Nephron (organoid): ENCODE measurements at regions not wholly inside any gene's neighbourhood (a gene's known extent, or its start where the extent isn't known, plus 50 kb on each side); places are given as distances from the start of the nearest gene placed in this dataset.
"Not testable (repeated sequence)": the region's sequence is repeated elsewhere in the genome, so short reads cannot be mapped to it uniquely, and the experiment has no call there.

Experiments used
- H3K27ac Mint-ChIP-seq, 3 experiments: 2 replicates each; pipeline ENCODE4 v1.8.0; 2020; ENCODE audit warnings: mixed read lengths in 3 of 3, mild to moderate bottlenecking in 2 of 3, moderate library complexity in 1 of 3
- H3K27me3 Mint-ChIP-seq: 2 replicates; pipeline ENCODE4 v1.8.0; 2021; ENCODE audit warnings: low read depth, mild to moderate bottlenecking, moderate library complexity, mixed read lengths
- H3K36me3 Mint-ChIP-seq: 2 replicates; pipeline ENCODE4 v1.8.0; 2020; ENCODE audit warnings: low read depth, mixed read lengths
- H3K4me1 Mint-ChIP-seq: 2 replicates; pipeline ENCODE4 v1.8.0; 2020; ENCODE audit warnings: mixed read lengths
- H3K4me3 Mint-ChIP-seq, 3 experiments: 2 replicates each; pipeline ENCODE4 v1.8.0; 2020; ENCODE audit warnings: mild to moderate bottlenecking in 3 of 3, mixed read lengths in 3 of 3, moderate library complexity in 2 of 3
- H3K9me3 Mint-ChIP-seq: 2 replicates; pipeline ENCODE4 v1.8.0; 2020; ENCODE audit warnings: mixed read lengths
- TF ChIP-seq, protein P1 (sequence below), 3 experiments: fragments of 200-600 bp; sonication (generic); IDR thresholded peaks; one replicate each; pipeline ENCODE4 v1.5.0; 2021; ENCODE audit warnings: antibody characterized with exemption in 3 of 3; ENCODE audit not compliant: unreplicated experiment in 3 of 3

DNA sequence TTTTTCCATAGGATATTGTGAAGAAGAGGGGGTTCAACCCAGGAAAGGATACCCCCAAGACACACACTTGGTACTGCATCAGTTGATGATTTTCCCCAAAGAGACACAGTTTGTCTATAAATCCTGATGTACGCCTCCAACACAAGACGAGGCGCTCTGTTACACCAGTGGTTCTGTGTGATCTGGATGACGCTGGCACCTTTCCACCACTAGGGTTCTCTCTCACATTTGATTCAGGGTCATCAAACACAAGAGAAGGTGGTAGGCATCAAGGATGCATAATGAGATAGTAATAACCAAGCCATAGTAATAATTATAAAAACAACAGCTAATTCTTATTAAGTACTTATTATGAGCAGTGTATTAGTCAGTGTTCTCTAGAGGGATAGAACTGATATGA is 508.8 kb upstream of the ZP4 start:
- Mint-ChIP-seq H3K4me1 (peaks cover 11% of the 10 kb centered on the region), H3K9me3 (peaks cover 6% of the 10 kb centered on the region), H3K27ac (no peak overlapping the region), H3K36me3 (no peaks in the 10 kb centered on the region), H3K4me3 (no peak overlapping the region), H3K27me3 (peaks cover 3% of the 10 kb centered on the region)
- TF ChIP-seq, protein P1, sequence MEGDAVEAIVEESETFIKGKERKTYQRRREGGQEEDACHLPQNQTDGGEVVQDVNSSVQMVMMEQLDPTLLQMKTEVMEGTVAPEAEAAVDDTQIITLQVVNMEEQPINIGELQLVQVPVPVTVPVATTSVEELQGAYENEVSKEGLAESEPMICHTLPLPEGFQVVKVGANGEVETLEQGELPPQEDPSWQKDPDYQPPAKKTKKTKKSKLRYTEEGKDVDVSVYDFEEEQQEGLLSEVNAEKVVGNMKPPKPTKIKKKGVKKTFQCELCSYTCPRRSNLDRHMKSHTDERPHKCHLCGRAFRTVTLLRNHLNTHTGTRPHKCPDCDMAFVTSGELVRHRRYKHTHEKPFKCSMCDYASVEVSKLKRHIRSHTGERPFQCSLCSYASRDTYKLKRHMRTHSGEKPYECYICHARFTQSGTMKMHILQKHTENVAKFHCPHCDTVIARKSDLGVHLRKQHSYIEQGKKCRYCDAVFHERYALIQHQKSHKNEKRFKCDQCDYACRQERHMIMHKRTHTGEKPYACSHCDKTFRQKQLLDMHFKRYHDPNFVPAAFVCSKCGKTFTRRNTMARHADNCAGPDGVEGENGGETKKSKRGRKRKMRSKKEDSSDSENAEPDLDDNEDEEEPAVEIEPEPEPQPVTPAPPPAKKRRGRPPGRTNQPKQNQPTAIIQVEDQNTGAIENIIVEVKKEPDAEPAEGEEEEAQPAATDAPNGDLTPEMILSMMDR (IDR thresholded peaks at IDR 0.05; ENCODE audit: unreplicated experiment in 3 of 3), result no peak

DNA sequence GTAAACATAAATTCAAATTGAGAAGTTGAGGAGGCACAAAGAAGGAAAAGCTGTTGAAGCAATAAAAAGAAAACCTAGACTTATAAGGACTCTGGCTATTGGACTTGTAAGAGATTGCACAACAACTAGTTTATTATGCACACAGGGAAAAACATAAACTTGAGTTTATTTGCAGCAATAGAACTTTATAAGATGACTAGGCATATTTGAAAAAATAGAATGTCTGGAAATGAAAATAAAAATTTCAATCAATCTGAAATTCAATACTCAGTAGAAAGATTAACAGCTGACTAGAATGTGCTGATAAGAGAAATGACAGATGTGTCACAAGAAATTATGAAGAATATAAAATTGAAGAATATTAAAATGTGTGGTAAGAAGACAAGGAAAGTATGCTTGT is 505.4 kb upstream of the ZP4 start:
- Mint-ChIP-seq H3K27ac (no peak overlapping the region), H3K27me3 (peaks cover 9% of the 10 kb centered on the region), H3K36me3 (no peaks in the 10 kb centered on the region), H3K9me3 (no peaks in the 10 kb centered on the region), H3K4me3 (no peak overlapping the region), H3K4me1 (peaks cover 1% of the 10 kb centered on the region)
- TF ChIP-seq, protein P1 (IDR thresholded peaks at IDR 0.05; ENCODE audit: unreplicated experiment in 3 of 3), result no peak

DNA sequence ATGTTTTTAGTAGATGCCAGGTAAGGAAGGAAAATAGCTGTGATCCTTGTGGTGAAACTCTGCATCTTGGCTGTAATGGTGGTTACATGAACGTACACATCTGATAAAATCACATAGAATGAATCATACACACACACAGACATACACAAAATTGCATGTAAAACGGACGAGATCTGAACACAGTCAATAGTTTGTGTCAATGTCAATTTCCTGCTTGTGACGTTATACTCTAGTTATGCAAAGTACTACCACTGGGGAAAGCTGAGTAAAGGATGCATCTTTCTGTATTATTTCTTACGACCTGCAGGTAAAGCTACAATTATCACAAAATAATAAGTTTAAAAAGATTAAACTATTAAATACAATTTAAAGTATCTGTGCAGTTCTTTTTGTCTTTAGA is 493.7 kb upstream of the ZP4 start:
- TF ChIP-seq, protein P1 (IDR thresholded peaks at IDR 0.05; ENCODE audit: unreplicated experiment in 3 of 3), result no peak
- H3K36me3 Mint-ChIP-seq, result no peaks in the 10 kb centered on the region
- H3K4me1 Mint-ChIP-seq, result no peaks in the 10 kb centered on the region
- no peaks in the 10 kb centered on the region for H3K9me3 Mint-ChIP-seq
- H3K4me3 Mint-ChIP-seq, result no peak overlapping the region
- no peaks in the 10 kb centered on the region for H3K27me3 Mint-ChIP-seq
- no peak overlapping the region for H3K27ac Mint-ChIP-seq

DNA sequence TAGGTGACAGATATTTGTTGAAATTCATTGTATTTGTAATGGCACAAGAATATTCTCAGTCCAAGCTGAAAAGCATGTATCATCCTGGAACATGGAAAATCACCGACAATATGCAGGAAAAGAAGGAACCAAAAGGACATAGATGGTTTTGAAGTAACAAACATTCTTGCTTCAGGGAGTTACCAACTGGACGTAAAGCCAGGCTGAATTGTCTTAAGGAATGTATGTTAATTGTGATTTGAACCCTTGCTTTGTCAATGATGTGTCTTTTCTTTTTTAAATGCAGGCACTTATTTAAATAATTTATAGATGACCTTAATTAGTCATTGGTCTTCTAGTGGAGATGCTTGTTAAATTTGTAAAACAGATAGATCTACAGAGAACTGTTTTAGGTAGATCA is 489.4 kb upstream of the ZP4 start:
- TF ChIP-seq, protein P1 (IDR thresholded peaks at IDR 0.05; ENCODE audit: unreplicated experiment in 3 of 3), result no peak
- no peaks in the 10 kb centered on the region for H3K4me1 Mint-ChIP-seq
- H3K9me3 Mint-ChIP-seq, result no peaks in the 10 kb centered on the region
- H3K27ac Mint-ChIP-seq, result no peak overlapping the region
- no peaks in the 10 kb centered on the region for H3K36me3 Mint-ChIP-seq
- H3K27me3 Mint-ChIP-seq, result no peaks in the 10 kb centered on the region
- no peak overlapping the region for H3K4me3 Mint-ChIP-seq

DNA sequence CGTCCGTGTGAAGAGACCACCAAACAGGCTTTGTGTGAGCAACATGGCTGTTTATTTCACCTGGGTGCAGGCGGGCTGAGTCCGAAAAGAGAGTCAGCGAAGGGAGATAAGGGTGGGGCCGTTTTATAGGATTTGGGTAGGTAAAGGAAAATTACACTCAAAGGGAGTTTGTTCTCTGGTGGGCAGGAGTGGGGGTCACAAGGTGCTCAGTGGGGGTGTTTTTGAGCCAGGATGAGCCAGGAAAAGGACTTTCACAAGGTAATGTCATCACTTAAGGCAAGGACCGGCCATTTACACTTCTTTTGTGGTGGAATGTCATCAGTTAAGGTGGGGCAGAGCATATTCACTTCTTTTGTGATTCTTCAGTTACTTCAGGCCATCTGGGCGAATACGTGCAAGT is 488.7 kb upstream of the ZP4 start:
- not testable (repeated sequence) for H3K9me3 Mint-ChIP-seq, H3K4me3 Mint-ChIP-seq, H3K27ac Mint-ChIP-seq, H3K4me1 Mint-ChIP-seq, H3K27me3 Mint-ChIP-seq, H3K36me3 Mint-ChIP-seq

DNA sequence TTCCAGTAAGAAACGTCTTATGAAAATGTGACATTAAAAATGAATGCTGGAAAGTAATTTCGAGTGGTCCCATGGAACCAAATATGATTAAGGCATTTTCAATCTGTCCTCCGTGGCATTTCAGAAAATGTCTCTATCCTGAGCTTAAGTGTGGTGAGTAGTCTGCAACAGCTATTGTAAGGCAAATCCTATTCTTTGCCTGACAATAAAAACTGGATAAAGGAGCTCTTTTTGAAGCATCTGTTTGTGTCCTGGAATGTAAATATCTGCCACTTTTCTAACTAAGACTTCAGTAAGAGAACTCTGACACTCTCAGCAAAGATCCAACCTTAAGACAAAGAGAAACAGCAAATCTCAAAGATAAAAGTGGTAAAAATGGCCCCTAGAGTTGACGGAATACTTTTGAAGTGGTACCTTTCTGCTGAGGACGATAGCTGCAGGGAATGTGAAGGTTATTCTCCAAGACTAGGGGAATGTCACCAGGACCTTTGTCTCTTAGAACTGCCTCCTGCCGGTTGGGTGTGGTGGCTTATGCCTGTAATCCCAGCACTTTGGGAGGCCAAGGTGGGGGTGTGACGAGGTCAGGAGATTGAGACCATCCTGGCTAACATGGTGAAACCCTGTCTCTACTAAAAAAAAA is 486.7 kb upstream of the ZP4 start:
- Mint-ChIP-seq H3K9me3 (no peaks in the 10 kb centered on the region), H3K27me3 (no peaks in the 10 kb centered on the region), H3K4me3 (no peak overlapping the region), H3K27ac (no peak overlapping the region), H3K36me3 (no peaks in the 10 kb centered on the region), H3K4me1 (no peaks in the 10 kb centered on the region)
- TF ChIP-seq, protein P1 (IDR thresholded peaks at IDR 0.05; ENCODE audit: unreplicated experiment in 3 of 3), result no peak
